WTC11 (cell line): ENCODE measurements at regions not wholly inside any gene's neighbourhood (a gene's known extent, or its start where the extent isn't known, plus 50 kb on each side); places are given as distances from the start of the nearest gene placed in this dataset.

Experiments
- ATAC-seq: fragments of 200-7000 bp; cut with Tn5 transposase; 2 replicates; pipeline ENCODE4 v1.10.0; 2021; ENCODE audit warnings: mild to moderate bottlenecking, moderate library complexity
- CTCF ChIA-PET: fragments of 300-600 bp; sonication (Branson Sonifier 250); formaldehyde crosslinking; loops from one replicate; lab custom pipeline; 2021; ENCODE audit warnings: antibody characterized with exemption; lab: Charles Lee
- POLR2A ChIA-PET: fragments of 350-600 bp; sonication (Branson Sonifier 250); formaldehyde crosslinking; loops from one replicate; lab custom pipeline; 2021; ENCODE audit warnings: antibody characterized with exemption; lab: Charles Lee
- DNase-seq: peaks from one replicate; pipeline ENCODE4 v3.0.0; 2021; ENCODE audit warnings: low spot score
- H3K27ac Mint-ChIP-seq: 2 replicates; pipeline ENCODE4 v1.8.0; 2021; ENCODE audit warnings: mixed read lengths
- H3K27me3 Mint-ChIP-seq: 2 replicates; pipeline ENCODE4 v1.8.0; 2021; ENCODE audit warnings: low read depth, mild to moderate bottlenecking, moderate library complexity, mixed read lengths
- H3K36me3 Mint-ChIP-seq: 2 replicates; pipeline ENCODE4 v1.8.0; 2021; ENCODE audit warnings: mixed read lengths
- H3K4me1 Mint-ChIP-seq: 2 replicates; pipeline ENCODE4 v1.8.0; 2022; ENCODE audit warnings: mixed read lengths
- H3K4me3 Mint-ChIP-seq: 2 replicates; pipeline ENCODE4 v1.8.0; 2021; ENCODE audit warnings: mild to moderate bottlenecking, moderate library complexity, mixed read lengths
- H3K9me3 Mint-ChIP-seq: 2 replicates; pipeline ENCODE4 v1.8.0; 2021; ENCODE audit warnings: mixed read lengths
- ATF2 ChIP-seq: sonication (generic); formaldehyde crosslinking; IDR thresholded peaks from 2 replicates; pipeline ENCODE4 v1.8.1; 2022; ENCODE audit warnings: low read depth, missing genetic modification reagents, borderline replicate concordance
- E2F1 ChIP-seq: sonication (generic); formaldehyde crosslinking; IDR thresholded peaks from 2 replicates; pipeline ENCODE4 v1.8.0; 2022; ENCODE audit warnings: mild to moderate bottlenecking, missing genetic modification reagents
- FOXP4 ChIP-seq: sonication (generic); formaldehyde crosslinking; IDR thresholded peaks from 2 replicates; pipeline ENCODE4 v1.8.0; 2022; ENCODE audit warnings: mild to moderate bottlenecking, missing genetic modification reagents
- GABPB1 ChIP-seq: sonication (generic); formaldehyde crosslinking; IDR thresholded peaks from 2 replicates; pipeline ENCODE4 v1.8.1; 2023; ENCODE audit warnings: mild to moderate bottlenecking, missing genetic modification reagents
- JAZF1 ChIP-seq: fragments of 250-450 bp; sonication (Bioruptor Pico); IDR thresholded peaks from 2 replicates; pipeline ENCODE4 v1.9.0; 2021; ENCODE audit warnings: moderate library complexity, mild to moderate bottlenecking, inconsistent platforms
- MLX ChIP-seq: sonication (generic); formaldehyde crosslinking; IDR thresholded peaks from 2 replicates; pipeline ENCODE4 v1.8.1; 2023; ENCODE audit warnings: mild to moderate bottlenecking, missing genetic modification reagents, moderate library complexity
- NFE2L1 ChIP-seq: sonication (generic); formaldehyde crosslinking; IDR thresholded peaks from 2 replicates; pipeline ENCODE4 v1.8.1; 2023; ENCODE audit warnings: missing genetic modification reagents
- NR1H2 ChIP-seq: sonication (generic); formaldehyde crosslinking; IDR thresholded peaks from 2 replicates; pipeline ENCODE4 v1.9.0; 2021; ENCODE audit warnings: mild to moderate bottlenecking, moderate library complexity, missing genetic modification reagents
- PRDM15 ChIP-seq: sonication (generic); formaldehyde crosslinking; IDR thresholded peaks from 2 replicates; pipeline ENCODE4 v1.8.0; 2022; ENCODE audit warnings: missing genetic modification reagents
- PREB ChIP-seq: sonication (generic); formaldehyde crosslinking; IDR thresholded peaks from 2 replicates; pipeline ENCODE4 v1.8.1; 2022; ENCODE audit warnings: mild to moderate bottlenecking, missing genetic modification reagents, moderate library complexity, borderline replicate concordance
- SP1 ChIP-seq: sonication (generic); formaldehyde crosslinking; conservative IDR thresholded peaks from 2 replicates; pipeline ENCODE4 v1.8.1; 2022; ENCODE audit warnings: missing genetic modification reagents
- ZBTB21 ChIP-seq: sonication (generic); formaldehyde crosslinking; IDR thresholded peaks from 2 replicates; pipeline ENCODE4 v1.8.1; 2023; ENCODE audit warnings: mild to moderate bottlenecking, missing genetic modification reagents, borderline replicate concordance
- ZMAT4 ChIP-seq: fragments of 250-450 bp; sonication (Bioruptor Pico); IDR thresholded peaks from 2 replicates; pipeline ENCODE4 v1.9.0; 2021; ENCODE audit warnings: mild to moderate bottlenecking
- ZNF219 ChIP-seq: sonication (generic); formaldehyde crosslinking; IDR thresholded peaks from 2 replicates; pipeline ENCODE4 v1.8.0; 2023; ENCODE audit warnings: missing genetic modification reagents, mild to moderate bottlenecking, borderline replicate concordance
- ZNF232 ChIP-seq: sonication (generic); formaldehyde crosslinking; IDR thresholded peaks from 2 replicates; pipeline ENCODE4 v1.8.0; 2022; ENCODE audit warnings: mild to moderate bottlenecking, missing genetic modification reagents
- ZNF263 ChIP-seq: sonication (generic); formaldehyde crosslinking; IDR thresholded peaks from 2 replicates; pipeline ENCODE4 v1.8.1; 2022; ENCODE audit warnings: low read depth, mild to moderate bottlenecking, moderate library complexity, missing genetic modification reagents
- ZNF396 ChIP-seq: fragments of 250-450 bp; sonication (Bioruptor Pico); IDR thresholded peaks from 2 replicates; pipeline ENCODE4 v1.8.0; 2021; ENCODE audit warnings: mild to moderate bottlenecking, moderate library complexity, borderline replicate concordance
- ZNF416 ChIP-seq: fragments of 250-450 bp; sonication (Bioruptor Pico); IDR thresholded peaks from 2 replicates; pipeline ENCODE4 v1.9.0; 2021; ENCODE audit warnings: mild to moderate bottlenecking, inconsistent platforms
- ZNF532 ChIP-seq: fragments of 250-450 bp; sonication (Bioruptor Pico); IDR thresholded peaks from 2 replicates; pipeline ENCODE4 v1.9.0; 2021; ENCODE audit warnings: mild to moderate bottlenecking, borderline replicate concordance
- ZNF671 ChIP-seq: fragments of 250-450 bp; sonication (Bioruptor Pico); IDR thresholded peaks from 2 replicates; pipeline ENCODE4 v1.8.0; 2021; ENCODE audit warnings: mild to moderate bottlenecking

- TF ChIP-seq FOXP4 (CRISPR knock-in tag) (no peak), JAZF1 (no peak), MLX (CRISPR knock-in tag) (no peak), ZNF263 (CRISPR knock-in tag) (no peak), ZBTB21 (CRISPR knock-in tag) (no peak), ZMAT4 (no peak), ZNF671 (CRISPR knock-in tag) (no peak), ZNF396 (CRISPR knock-in tag) (no peak), PRDM15 (no peak), ZNF232 (CRISPR knock-in tag) (no peak)
- TF ChIP-seq, all 79 proteins: peak for 0
These were observed 131.5 kb downstream of the MAIP1 start (continued) for GRCh38 chr2:200086911-200087310.

- CTCF ChIA-PET: no interaction called here
- no peak overlapping the region for H3K27ac Mint-ChIP-seq
- no peak for TF ChIP-seq JAZF1
- no peak for TF ChIP-seq ZNF219
- no peak for TF ChIP-seq ZNF416 (CRISPR knock-in tag)
- no peak for TF ChIP-seq PREB (CRISPR knock-in tag)
- no peak for TF ChIP-seq NFE2L1 (CRISPR knock-in tag)
- TF ChIP-seq ZNF532 (CRISPR knock-in tag): no peak
- no peak for TF ChIP-seq E2F1 (CRISPR knock-in tag)
- no peak for TF ChIP-seq NR1H2 (CRISPR knock-in tag)
- TF ChIP-seq FOXP4 (CRISPR knock-in tag): no peak
- no peak for TF ChIP-seq GABPB1
- no peak for TF ChIP-seq SP1
- no peak for TF ChIP-seq ATF2 (CRISPR knock-in tag)
These were observed 132.1 kb downstream of the MAIP1 start for GRCh38 chr2:200087451-200087850.

More at GRCh38 chr2:200087451-200087850, 132.1 kb downstream of the MAIP1 start:
- POLR2A ChIA-PET: no interaction called here
- Mint-ChIP-seq H3K9me3 (0 out of 2 replicates have a peak, but pooled peaks cover 4% of the 10 kb centered on the region), H3K4me3 (no peak overlapping the region), H3K36me3 (no peaks in the 10 kb centered on the region), H3K27me3 (no peaks in the 10 kb centered on the region), H3K4me1 (peaks cover 38% of the 10 kb centered on the region)
- ATAC-seq (no peak), DNase-seq (no peak)
